Fibroblast of villous mesenchyme (primary cell): ENCODE measurements at regions not wholly inside any gene's neighbourhood (a gene's known extent, or its start where the extent isn't known, plus 50 kb on each side); places are given as distances from the start of the nearest gene placed in this dataset.

Experiments
- DNase-seq: peaks from one replicate; pipeline ENCODE4 v3.0.0-alpha.2; 2010; ENCODE audit warnings: low read depth
- H3K4me3 ChIP-seq: 2 replicates; pipeline ENCODE4 v1.5.1; 2011; ENCODE audit warnings: low read depth, mild to moderate bottlenecking, low read length
- CTCF ChIP-seq: IDR thresholded peaks from 2 replicates; pipeline ENCODE4 v1.5.1; 2012; ENCODE audit warnings: low read depth, mild to moderate bottlenecking, low read length; ENCODE audit not compliant: insufficient read depth

- TF ChIP-seq CTCF: no peak
Observed at GRCh38 chr12:93957168-93957567, 191.2 kb upstream of the PLXNC1 start.

GRCh38 chr12:93957870-93958269 is 190.5 kb upstream of the PLXNC1 start:
- H3K4me3 ChIP-seq: no peak overlapping the region
- no peak for TF ChIP-seq CTCF
- no peak for DNase-seq

More at GRCh38 chr12:93957168-93957567, 191.2 kb upstream of the PLXNC1 start:
- no peak for DNase-seq
- H3K4me3 ChIP-seq: no peak overlapping the region

GRCh38 chr12:93959657-93960056 is 188.7 kb upstream of the PLXNC1 start:
- TF ChIP-seq CTCF: no peak
- DNase-seq: no peak
- H3K4me3 ChIP-seq: no peak overlapping the region

- H3K4me3 ChIP-seq: no peak overlapping the region
- no peak for DNase-seq
- TF ChIP-seq CTCF: no peak
Observed at GRCh38 chr12:93960521-93960920, 187.9 kb upstream of the PLXNC1 start.

- TF ChIP-seq CTCF: no peak
- H3K4me3 ChIP-seq: no peak overlapping the region
- DNase-seq: no peak
Observed at GRCh38 chr12:93962336-93962735, 186.0 kb upstream of the PLXNC1 start.

GRCh38 chr12:93964936-93965335 is 183.4 kb upstream of the PLXNC1 start:
- no peak for DNase-seq
- no peak overlapping the region for H3K4me3 ChIP-seq
- no peak for TF ChIP-seq CTCF

- TF ChIP-seq CTCF: no peak
- DNase-seq: no peak
- H3K4me3 ChIP-seq: no peak overlapping the region
Observed at GRCh38 chr12:93966516-93967133, 181.8 kb upstream of the PLXNC1 start.
